Keratinocyte (primary cell): ENCODE measurements at regions not wholly inside any gene's neighbourhood (a gene's known extent, or its start where the extent isn't known, plus 50 kb on each side); places are given as distances from the start of the nearest gene placed in this dataset.

ENCODE experiments used
- EZH2 ChIP-seq: IDR thresholded peaks from one replicate; pipeline ENCODE4 v1.6.1; 2012; ENCODE audit warnings: inconsistent platforms, mild to moderate bottlenecking, low read length, moderate library complexity
- TF ChIP-seq, protein P1 (sequence below), 3 experiments: IDR thresholded peaks in 1 of 3; conservative IDR thresholded peaks in 1 of 3; optimal IDR thresholded peaks in 1 of 3; 2 replicates in 2 of 3; 3 replicates in 1 of 3; pipeline versions ENCODE3 to v1.5.1; 2011; ENCODE audit warnings: low read length in 3 of 3, mild to moderate bottlenecking in 3 of 3, moderate library complexity in 2 of 3, control low read depth in 1 of 3, inconsistent platforms in 1 of 3; ENCODE audit not compliant: insufficient read depth in 2 of 3; ENCODE audit errors: extremely low read depth in 1 of 3

DNA sequence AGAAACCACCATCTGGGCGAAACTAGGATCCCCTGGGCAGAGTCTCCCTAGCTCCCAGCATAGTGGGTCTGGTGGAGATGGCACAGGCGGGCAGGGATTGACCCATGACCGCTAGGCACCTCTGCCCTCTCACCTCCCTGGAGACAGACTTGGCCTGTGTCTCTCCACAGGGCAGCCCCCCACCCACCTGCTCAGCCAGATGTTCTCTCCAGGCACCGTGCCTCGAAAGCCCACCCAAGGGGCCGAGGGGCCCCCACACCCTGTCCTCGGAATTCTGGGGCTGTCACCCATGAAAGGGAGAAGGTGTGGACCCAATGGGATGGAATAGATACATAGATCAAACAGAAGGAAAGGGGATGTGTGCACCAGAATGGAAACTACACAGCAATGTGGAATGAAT, 229.1 kb upstream of the RTL1 start:
- TF ChIP-seq, protein P1, sequence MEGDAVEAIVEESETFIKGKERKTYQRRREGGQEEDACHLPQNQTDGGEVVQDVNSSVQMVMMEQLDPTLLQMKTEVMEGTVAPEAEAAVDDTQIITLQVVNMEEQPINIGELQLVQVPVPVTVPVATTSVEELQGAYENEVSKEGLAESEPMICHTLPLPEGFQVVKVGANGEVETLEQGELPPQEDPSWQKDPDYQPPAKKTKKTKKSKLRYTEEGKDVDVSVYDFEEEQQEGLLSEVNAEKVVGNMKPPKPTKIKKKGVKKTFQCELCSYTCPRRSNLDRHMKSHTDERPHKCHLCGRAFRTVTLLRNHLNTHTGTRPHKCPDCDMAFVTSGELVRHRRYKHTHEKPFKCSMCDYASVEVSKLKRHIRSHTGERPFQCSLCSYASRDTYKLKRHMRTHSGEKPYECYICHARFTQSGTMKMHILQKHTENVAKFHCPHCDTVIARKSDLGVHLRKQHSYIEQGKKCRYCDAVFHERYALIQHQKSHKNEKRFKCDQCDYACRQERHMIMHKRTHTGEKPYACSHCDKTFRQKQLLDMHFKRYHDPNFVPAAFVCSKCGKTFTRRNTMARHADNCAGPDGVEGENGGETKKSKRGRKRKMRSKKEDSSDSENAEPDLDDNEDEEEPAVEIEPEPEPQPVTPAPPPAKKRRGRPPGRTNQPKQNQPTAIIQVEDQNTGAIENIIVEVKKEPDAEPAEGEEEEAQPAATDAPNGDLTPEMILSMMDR (optimal IDR thresholded peaks at IDR 0.05 in 1 of 3, IDR thresholded peaks at IDR 0.05 in 1 of 3, conservative IDR thresholded peaks at IDR 0.05 in 1 of 3; ENCODE audit: extremely low read depth in 1 of 3, insufficient read depth in 2 of 3, low read length in 3 of 3), result no peak
- TF ChIP-seq EZH2, result no peak
